ENCODE measurements at regions not wholly inside any gene's neighbourhood (a gene's known extent, or its start where the extent isn't known, plus 50 kb on each side); places are given as distances from the start of the nearest gene placed in this dataset.

DNA sequence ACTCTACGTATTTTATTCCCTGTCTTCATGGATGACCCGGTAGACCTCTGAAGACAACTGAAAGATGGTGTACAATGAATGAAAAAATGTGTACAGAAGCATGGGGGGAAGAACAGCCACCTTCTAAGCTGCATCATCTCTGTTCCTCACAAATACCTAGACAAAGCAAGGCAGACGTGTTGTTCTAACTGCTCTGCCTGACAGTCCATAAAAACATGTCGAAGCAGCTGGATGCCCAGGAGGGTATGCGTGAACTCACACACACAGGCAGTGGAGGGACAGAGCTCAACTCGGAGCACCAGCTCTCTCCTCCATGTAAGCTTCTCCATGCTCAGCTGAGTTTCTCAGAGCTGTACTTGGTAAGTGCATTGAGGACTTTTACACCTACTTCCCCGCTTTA is 327.4 kb downstream of the CTTN start:
- no peak for DNase-seq (ENCODE audit: low spot score)

DNA sequence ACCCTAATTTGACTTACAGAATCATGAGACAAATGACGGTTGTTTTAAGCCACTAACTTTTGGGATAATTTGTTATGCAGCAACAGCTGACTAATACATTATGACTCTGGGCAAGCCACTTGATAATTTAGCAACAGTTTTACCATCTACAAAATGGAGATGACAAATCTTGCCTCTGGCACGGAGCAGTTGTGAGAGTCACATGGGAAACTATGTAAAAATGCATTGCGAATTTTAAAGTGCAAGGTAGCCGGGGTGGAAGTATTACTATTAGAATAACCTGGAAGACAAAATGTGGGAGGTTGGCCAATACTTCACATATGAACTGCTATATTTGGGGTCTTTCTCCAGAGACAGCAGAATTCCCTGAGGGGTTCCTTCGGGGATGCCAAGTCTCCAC is 328.7 kb downstream of the CTTN start:
- no peak for DNase-seq (ENCODE audit: low spot score)

DNA sequence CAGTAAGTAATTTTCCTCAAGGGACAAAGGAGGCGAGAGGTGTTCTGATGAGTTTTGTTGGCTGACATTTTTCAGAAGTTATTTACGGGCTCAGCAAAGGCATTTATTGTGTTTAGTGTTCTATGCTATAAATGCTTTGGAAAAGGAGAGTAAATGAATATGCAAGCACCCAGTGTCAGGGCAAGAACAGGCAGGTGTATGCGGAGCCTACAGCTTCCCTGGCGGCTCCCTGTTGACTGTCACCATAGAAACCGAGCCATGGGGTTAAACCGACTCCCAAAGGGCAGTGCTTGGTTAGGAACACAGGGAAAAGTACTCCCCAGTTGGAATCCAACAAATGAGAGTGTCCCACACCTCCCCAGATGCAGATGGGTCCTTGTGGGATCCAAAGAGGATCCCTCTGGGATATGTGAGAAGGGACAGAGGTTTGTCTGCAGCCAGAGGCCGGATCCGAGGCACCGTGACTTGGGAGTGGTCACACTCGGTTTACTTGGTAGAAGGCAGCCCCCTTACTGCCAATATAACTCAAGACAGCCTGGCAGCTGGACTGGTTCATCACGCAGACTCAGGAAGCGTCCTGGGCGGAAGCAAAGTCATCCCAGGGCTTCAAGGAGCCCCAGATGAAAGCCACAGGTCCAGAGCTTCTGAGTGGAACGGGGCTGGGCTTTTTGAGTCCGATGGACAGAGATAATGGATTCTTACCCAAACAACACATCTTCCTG is 329.7 kb downstream of the CTTN start:
- no peak for DNase-seq (ENCODE audit: low spot score)

DNA sequence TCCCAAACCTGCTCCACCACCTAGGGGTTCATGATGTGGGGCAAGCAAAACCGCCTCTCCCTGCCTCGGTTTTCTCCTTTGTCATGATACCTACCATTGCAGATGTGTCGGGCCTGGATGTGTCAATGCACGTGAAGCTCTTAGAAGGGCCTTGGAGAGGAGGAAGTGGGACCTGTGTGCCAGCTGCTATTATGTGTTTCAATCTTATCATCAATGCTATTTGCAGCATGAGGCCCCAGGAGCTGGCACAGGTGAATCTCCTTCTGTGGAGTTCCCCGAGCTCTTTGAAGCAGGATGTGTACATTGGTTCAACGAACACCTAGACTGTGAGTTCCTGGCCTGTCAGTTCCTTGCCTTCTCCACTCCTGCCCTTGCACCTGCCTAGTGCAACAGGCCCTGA is 331.6 kb downstream of the CTTN start:
- DNase-seq (ENCODE audit: low spot score): no peak

DNA sequence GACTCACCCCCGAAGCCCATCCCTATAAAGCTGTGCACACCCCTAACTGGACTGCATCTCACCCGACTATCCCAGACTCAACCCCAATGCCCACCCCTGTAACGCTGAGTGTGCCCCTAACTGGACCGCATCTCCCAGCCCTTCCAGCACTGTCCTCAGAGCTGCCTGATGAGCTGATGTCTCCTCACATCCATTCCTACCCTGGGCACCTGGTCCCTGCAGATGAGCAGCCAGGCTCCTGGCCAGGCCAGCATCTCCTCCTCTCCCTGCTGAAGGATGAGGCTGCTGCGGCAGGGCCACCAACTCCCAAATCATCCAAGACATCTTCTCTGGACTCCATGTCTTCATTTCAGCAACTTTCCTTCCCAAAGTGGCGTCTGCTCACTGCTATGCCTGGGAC is 332.1 kb downstream of the CTTN start:
- no peak for DNase-seq (ENCODE audit: low spot score)

DNA sequence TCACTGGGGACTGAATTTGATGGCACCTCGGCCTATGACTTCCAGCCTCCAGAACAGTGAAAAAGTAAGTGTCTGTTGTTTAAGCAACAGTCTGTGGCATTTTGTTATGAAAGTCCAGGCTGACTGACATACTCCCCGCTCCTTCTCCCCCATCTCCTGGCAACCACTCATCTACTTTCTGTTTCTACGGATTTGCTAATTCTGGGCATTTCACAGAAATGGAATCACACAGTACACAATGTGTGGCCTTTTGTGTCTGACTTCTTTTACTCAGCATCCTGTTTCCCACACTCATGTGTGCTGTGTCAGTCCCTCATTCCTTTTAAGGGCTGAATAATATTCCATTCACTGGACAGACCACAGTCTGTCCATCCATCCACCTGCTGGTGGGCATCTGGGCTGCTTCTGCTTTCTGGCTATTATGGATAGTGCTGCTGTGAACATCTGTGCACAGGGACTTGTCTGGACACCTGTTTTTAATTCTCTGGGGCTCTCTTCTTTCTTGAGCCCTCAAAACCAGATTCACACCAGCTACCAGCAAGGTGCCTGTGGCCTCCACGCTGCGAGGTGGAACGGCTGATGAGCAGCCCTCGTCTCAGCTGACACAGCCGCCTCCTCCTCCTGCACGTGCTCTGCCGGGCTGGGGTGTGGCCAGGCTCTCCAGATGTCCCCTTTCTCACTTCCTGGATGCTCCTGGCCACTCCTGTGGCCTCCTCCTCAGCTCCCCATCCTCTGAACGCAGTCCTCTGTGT is 333.1 kb downstream of the CTTN start:
- no peak for DNase-seq (ENCODE audit: low spot score)

DNA sequence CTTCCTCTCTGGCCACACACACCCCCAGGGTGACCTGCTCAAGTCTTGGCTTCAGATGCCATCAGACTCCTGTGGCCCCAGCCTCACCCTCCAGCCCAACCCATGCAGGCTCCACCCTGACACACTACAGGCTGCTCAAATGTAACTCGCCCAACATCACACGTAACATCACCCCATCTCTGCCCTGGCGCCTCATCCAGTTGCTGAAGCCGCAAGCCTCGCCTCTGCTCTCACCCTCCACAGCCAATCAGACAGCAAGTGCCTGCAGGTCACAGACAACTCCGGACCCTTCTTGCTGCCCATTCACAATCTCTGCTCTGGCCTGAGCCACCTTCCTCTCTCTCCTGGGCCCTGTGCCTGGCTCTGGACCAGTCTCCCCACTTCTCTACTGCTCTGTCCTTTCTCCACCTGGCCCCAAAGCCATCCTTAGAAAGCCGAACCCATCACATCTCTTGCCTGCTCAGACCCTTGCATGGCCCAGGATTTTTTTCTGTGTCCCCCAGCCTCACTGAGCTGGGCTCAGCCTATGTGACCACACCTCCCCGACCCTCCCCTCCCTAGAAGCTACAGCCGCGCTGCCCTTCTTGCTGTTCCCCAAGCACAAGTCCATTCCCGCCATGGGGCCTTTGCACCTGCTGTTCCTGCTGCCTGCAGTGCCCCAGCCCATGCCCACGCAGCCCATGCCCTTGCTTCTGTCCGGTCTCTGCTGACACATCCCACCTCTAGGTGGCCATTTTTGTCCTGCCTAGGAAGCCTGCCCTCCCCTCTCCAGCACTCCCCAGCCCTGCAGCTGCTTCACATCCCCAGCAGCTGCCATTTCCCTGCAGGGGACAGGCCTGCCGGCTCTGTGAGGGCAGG is 333.9 kb downstream of the CTTN start:
- no peak for DNase-seq (ENCODE audit: low spot score)

DNA sequence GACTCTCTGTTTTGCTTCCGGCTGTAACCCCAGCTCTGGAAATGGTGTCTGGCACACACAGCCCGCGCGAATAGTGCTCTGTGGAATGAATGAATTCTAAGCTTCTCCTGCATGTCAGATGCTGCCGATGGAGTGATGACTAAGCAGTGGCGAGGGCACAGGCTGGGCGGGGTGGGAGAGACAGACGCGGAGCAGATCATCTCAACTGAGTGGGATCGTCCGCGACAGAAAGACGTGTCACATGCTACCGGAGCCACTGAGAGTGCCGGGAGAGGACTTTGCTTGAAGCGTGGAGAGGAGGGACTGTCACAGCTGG is 334.5 kb downstream of the CTTN start:
- DNase-seq (ENCODE audit: low spot score): no peak

DNA sequence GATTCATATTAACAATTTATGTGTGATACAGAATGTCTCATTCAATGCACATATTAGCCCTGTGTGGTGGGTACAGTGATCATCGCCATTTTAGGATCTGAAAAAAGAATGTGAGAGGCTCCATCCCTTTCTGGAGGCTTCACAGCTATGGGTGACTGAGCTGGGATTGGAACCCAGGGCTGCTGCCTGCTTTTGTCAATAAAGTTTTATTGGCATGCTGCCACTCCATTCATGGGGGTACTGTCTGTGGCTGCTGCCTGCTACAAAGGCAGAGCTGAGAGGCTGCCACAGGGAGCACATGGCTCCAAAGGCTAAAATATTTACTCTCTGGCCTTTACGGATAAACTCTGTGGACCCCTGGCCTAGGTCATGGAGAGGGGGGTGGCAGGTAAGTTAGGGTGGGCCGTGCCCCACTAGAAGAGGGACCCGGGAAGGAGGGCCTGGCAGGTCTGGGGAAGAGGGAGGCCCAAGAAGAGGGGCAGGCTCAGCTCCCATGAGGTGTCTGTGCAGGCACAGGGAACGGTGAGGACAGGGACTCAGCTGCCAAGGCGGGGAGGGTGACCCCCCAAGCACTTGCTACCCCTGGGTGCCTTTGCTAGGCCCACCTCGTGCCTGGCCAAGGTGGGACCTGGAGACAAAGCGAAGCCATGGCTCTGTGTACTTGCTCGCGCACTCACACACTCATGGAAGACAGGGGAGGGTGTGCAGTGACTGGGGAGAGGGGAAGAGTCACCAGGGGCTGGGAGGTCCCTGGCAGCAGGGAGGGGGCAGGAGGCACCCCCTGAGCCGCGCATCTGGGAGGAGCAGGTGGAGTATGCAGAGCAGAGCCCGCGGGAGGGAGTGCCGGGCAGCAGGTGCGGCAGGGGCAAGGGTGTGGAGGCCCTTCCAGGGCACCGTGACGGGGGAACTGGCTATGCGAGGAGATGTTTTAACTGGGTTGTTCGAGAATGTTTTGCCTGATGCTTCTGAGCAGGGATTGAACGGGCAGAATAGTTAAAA is 335.3 kb downstream of the CTTN start:
- no peak for DNase-seq (ENCODE audit: low spot score)

DNA sequence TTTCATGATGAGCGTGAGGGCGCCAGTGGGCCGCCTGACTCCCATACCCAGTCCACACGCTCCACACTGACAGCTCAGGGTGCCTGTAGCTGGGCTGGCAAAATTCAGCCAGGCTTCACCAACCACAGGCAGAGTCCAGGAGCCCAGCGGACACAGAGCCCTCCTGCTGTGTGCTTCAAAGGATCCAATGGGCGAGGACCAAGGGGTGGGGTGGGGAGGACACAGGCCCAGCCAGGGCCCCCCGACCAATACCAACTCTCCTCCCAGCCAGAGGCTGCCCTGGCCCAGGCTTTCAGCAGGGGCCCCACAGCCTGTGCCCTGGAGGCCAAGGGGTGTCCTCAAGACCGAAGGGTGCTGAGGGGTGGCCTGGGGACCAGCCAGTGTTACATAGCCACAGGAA is 336.1 kb downstream of the CTTN start:
- no peak for DNase-seq (ENCODE audit: low spot score)

DNA sequence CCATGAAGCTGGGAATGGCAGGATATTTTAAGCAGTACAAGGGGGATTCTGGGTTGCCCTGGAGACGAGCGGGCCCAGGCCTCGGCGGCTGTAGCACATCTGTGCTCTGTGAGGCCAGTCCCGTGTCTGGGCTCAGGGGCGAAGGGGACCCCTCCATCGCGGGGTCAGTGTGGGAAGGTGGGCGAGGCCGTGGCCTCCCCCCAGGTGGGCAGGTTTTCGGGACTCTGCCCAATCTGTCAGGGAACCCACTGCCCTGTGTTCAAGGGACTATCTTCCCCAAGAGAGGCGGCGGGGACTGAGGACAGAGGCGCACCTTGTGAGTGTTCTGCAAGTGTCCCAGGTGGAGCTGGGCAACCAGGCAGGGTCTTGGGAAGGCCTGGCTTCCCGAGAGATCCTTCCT is 336.6 kb downstream of the CTTN start:
- DNase-seq (ENCODE audit: low spot score): no peak

DNA sequence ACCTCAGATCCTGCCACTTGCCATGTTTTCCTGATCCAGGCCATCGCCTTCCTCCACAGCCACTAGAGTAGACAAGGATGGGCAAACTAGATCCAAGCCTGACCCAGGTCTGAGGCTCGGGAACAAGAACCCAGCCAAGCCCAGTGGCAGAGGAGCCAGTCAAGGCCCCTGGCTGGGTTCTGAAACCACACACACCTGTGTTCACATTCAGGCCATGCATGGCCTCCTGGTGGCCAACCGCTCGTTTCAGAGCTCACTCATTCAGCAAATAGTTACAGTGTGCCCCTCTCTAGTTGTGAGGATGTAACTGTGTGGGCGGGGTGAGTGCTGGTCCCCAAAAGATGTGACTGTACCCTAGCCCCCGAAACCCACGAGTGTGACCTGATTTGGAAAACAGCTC is 337.6 kb downstream of the CTTN start:
- DNase-seq (ENCODE audit: low spot score): no peak

DNA sequence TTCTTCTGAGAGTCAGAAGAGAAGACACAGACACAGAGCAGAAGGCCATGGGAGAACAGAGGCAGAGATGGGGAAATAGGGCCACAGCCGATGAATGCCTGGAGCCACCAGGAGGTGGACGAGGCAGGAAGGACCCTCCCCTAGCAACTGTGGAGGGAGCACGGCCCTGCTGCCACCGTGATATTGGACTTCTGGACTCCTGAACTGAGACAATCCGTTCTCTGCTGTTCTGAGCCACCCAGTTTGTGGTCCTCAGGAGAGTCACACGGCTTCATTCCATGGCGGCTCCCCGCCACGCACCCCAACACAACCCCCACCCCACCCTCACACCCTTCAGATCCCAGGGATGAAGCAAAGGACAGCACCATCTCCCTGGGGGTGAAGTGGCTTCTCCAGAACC is 338.1 kb downstream of the CTTN start:
- DNase-seq (ENCODE audit: low spot score): no peak

DNA sequence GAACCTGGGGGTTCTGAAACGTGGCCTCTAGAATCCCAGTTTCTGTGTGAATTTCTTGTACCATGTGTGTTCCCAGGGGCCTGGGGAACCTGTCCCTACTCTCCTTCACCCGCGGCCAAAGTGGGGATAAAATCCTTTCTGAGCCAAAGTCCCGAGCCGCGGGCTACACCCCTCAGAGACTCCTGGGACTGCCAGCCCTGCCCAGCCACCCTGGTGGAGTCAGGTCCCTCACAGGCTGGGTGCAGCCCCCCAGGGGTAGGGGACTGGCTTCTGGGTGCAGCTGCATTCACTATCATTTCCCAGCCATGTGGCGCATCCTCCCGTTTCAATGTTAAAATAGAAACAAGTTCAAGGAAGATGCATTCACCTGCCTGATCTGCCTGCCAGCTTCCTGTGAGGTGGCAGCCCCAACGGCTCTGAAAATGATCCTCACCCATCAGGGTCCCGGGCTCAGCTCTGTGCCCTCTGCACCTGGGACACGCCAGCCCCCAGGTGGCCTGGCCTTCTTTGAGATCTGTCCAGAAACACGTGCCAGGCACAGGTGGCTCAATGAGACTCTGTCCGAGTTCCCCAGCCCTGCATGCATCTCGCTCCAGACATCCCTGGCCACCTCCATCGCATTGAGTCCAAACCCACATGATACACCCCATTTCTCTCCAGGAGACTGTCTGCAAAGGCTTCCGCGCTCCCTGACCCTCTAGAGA is 338.8 kb downstream of the CTTN start:
- DNase-seq (ENCODE audit: low spot score): no peak

DNA sequence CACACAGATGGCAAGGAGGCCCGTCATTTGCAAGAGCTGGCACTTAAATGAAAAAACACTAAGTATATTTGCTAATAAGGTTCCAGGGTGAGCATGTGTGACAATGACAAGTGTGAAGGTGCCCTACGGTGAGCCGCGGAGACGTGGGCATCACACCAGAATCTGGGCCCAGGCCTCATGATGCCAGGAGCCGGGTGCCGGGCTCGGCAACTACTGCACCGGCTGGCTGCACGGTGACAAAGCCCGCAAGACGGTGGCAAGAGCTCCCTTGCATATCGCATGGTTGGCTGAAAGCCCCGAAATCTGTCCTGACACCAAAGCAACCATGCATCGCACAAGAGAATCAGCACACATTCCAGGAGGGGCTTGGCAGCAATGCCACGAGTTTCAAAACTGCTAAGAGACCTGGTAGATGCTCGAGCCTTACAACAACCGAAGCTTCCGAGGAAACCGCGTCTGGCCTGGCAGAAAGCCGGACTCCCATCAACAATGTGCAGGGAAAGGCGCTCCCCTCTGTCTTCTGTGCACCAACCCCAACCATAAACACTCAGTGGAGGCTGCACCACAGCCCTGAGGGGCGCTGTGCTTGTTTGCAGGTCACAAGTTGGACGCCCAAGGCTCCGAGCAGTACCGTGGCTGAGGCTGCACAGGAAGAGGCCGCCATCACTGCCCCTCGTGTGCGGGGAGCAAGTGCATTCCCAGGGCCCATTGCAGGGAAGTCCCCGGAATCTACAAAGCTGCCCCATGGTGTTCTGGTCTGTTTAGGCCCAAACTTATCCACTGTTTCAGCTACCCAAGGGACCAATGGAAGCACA is 339.7 kb downstream of the CTTN start:
- no peak for DNase-seq (ENCODE audit: low spot score)

DNA sequence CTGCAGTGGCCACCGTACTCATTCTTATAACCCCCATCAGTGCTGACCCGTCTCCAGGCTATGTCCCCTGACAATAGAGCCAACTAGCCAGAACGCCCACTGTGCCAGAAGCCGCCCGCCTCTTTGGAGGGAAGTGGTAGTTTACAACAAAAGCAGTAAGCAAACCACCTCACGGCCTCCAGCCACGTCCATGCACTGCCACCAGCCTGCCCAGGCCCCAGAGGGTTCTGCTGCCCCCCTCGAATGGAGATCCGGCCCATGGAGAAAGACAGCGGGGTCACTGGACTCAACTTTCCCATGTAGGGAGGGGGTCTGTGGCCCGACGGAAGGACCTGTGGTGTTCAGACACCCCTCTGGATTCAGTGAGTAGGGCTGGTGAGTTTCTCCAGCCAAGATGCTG is 340.3 kb downstream of the CTTN start:
- DNase-seq (ENCODE audit: low spot score): no peak

DNA sequence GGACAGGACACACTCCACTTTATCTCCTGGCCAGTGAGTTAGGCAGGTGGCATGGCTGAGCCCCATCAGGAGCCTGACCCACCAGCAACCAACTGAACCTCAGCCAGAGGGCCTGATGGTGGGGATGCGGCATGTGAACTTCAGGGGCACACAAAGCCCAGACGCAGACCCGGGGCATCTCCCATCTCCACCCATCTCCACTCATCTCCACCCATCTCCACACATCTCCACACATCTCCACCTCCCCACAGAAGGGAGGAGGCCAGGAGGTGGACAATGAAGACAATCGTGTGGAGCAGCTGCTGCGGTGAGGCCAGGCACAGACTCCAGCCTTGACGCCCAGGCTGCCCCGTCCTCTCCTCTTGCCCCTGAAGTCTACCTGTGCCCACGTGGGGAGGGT is 340.8 kb downstream of the CTTN start:
- no peak for DNase-seq (ENCODE audit: low spot score)

DNA sequence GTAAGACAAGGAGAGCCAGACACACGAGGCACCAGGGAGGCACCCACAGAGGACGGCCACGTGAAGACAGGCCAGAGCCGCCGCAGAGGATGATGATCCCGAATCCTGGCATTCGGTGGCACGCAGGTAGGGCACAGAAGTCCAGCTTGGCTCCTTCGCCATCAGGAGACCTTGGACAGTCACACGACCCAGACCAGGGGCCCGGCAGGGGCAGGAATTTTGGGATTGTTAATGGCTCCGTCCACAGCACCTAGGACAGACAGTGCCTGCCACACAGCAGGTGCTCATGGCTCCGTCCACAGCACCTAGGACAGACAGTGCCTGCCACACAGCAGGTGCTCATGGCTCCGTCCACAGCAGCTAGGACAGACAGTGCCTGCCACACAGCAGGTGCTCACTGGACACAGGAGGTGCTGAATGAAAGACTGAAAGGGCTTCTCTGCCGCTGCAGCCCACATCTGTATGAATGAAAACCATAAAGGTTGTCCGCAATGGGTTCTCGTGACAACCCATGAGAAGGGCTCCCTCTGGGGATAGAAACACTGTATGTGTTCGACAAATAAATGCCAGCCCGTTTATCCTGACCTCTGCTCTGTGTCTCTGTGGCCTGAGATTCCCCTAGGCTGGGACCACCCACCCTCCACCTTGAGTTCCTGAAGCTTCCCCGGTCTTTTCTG is 341.6 kb downstream of the CTTN start:
- DNase-seq (ENCODE audit: low spot score): no peak

DNA sequence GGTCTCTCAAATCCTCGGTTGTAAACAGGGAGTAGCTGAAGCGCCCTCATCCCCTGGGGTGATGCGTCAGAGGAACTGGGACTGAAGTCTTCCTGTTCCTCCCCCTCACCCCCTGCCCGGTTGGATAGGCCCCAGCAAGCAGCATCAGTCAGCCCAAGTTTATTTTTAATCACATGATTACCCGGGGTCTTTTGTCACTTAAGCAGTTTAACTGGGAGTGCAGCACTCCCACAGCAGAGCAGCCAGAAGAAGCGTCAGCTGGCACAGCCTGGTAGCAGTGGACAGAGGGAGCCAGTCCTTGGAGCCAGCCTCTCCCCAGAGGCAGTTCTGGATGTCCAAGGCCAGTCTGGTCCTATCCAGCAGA is 342.1 kb downstream of the CTTN start:
- no peak for DNase-seq (ENCODE audit: low spot score)

DNA sequence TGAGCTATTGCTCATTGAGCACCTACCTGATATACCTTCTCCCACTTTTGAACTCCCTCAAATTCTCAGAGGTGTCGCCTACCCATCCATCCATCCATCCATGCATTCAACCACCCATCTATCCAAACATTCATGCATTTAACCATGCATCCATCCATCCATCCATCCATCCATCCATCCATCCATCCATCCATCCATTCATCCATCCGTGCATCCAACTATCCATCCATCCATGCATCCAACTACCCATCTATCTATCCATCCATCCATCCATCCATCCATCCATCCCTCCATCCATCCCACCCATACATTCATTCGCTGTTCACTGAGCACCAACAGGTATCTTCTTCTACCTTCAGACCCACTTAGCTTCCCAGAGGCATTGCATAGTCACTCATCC is 342.8 kb downstream of the CTTN start:
- no peak for DNase-seq (ENCODE audit: low spot score)

Data from hematopoietic multipotent progenitor cell treated with erythropoietin and hydrocortisone succinate and interleukin-3 and kit ligand, for 15 days (in vitro differentiated cells).